WTC11 (cell line): ENCODE measurements at regions not wholly inside any gene's neighbourhood (a gene's known extent, or its start where the extent isn't known, plus 50 kb on each side); places are given as distances from the start of the nearest gene placed in this dataset.

Experiments used
- ATAC-seq: fragments of 200-7000 bp; cut with Tn5 transposase; 2 replicates; pipeline ENCODE4 v1.10.0; 2021; ENCODE audit warnings: mild to moderate bottlenecking, moderate library complexity
- CTCF ChIA-PET: fragments of 300-600 bp; sonication (Branson Sonifier 250); formaldehyde crosslinking; loops from one replicate; lab custom pipeline; 2021; ENCODE audit warnings: antibody characterized with exemption; lab: Charles Lee
- POLR2A ChIA-PET: fragments of 350-600 bp; sonication (Branson Sonifier 250); formaldehyde crosslinking; loops from one replicate; lab custom pipeline; 2021; ENCODE audit warnings: antibody characterized with exemption; lab: Charles Lee
- DNase-seq: peaks from one replicate; pipeline ENCODE4 v3.0.0; 2021; ENCODE audit warnings: low spot score
- H3K27ac Mint-ChIP-seq: 2 replicates; pipeline ENCODE4 v1.8.0; 2021; ENCODE audit warnings: mixed read lengths
- H3K27me3 Mint-ChIP-seq: 2 replicates; pipeline ENCODE4 v1.8.0; 2021; ENCODE audit warnings: low read depth, mild to moderate bottlenecking, moderate library complexity, mixed read lengths
- H3K36me3 Mint-ChIP-seq: 2 replicates; pipeline ENCODE4 v1.8.0; 2021; ENCODE audit warnings: mixed read lengths
- H3K4me1 Mint-ChIP-seq: 2 replicates; pipeline ENCODE4 v1.8.0; 2022; ENCODE audit warnings: mixed read lengths
- H3K4me3 Mint-ChIP-seq: 2 replicates; pipeline ENCODE4 v1.8.0; 2021; ENCODE audit warnings: mild to moderate bottlenecking, moderate library complexity, mixed read lengths
- H3K9me3 Mint-ChIP-seq: 2 replicates; pipeline ENCODE4 v1.8.0; 2021; ENCODE audit warnings: mixed read lengths
- ATF1 ChIP-seq: sonication (generic); formaldehyde crosslinking; IDR thresholded peaks from 2 replicates; pipeline ENCODE4 v1.8.1; 2023; ENCODE audit warnings: mild to moderate bottlenecking, moderate library complexity, missing genetic modification reagents
- ATF2 ChIP-seq: sonication (generic); formaldehyde crosslinking; IDR thresholded peaks from 2 replicates; pipeline ENCODE4 v1.8.1; 2022; ENCODE audit warnings: low read depth, missing genetic modification reagents, borderline replicate concordance
- CDX4 ChIP-seq: fragments of 250-450 bp; sonication (Bioruptor Pico); IDR thresholded peaks from 2 replicates; pipeline ENCODE4 v1.9.0; 2021; ENCODE audit warnings: moderate library complexity, mild to moderate bottlenecking, inconsistent platforms, borderline replicate concordance
- ELF4 ChIP-seq: sonication (generic); formaldehyde crosslinking; IDR thresholded peaks from 2 replicates; pipeline ENCODE4 v1.8.1; 2022; ENCODE audit warnings: low read depth, mild to moderate bottlenecking, moderate library complexity, missing genetic modification reagents
- EMX1 ChIP-seq: fragments of 250-450 bp; sonication (Bioruptor Pico); IDR thresholded peaks from 2 replicates; pipeline ENCODE4 v1.8.0; 2021; ENCODE audit warnings: mild to moderate bottlenecking
- ERG ChIP-seq: fragments of 250-450 bp; sonication (Bioruptor Pico); IDR thresholded peaks from 2 replicates; pipeline ENCODE4 v1.8.0; 2021; ENCODE audit warnings: mild to moderate bottlenecking
- JAZF1 ChIP-seq: fragments of 250-450 bp; sonication (Bioruptor Pico); IDR thresholded peaks from 2 replicates; pipeline ENCODE4 v1.9.0; 2021; ENCODE audit warnings: moderate library complexity, mild to moderate bottlenecking, inconsistent platforms
- JUN ChIP-seq: sonication (generic); formaldehyde crosslinking; IDR thresholded peaks from 2 replicates; pipeline ENCODE4 v1.8.0; 2023; ENCODE audit warnings: mild to moderate bottlenecking, missing genetic modification reagents
- KAT7 ChIP-seq: sonication (generic); formaldehyde crosslinking; IDR thresholded peaks from 2 replicates; pipeline ENCODE4 v1.8.1; 2023; ENCODE audit warnings: missing genetic modification reagents, mild to moderate bottlenecking, borderline replicate concordance
- MLX ChIP-seq: sonication (generic); formaldehyde crosslinking; IDR thresholded peaks from 2 replicates; pipeline ENCODE4 v1.8.1; 2023; ENCODE audit warnings: mild to moderate bottlenecking, missing genetic modification reagents, moderate library complexity
- MXD4 ChIP-seq: fragments of 250-450 bp; sonication (Bioruptor Pico); IDR thresholded peaks from 2 replicates; pipeline ENCODE4 v1.8.0; 2021; ENCODE audit warnings: mild to moderate bottlenecking, moderate library complexity, borderline replicate concordance
- MYBL2 ChIP-seq: sonication (generic); formaldehyde crosslinking; IDR thresholded peaks from 2 replicates; pipeline ENCODE4 v1.8.1; 2023; ENCODE audit warnings: mild to moderate bottlenecking, moderate library complexity, missing genetic modification reagents
- TEAD1 ChIP-seq: sonication (generic); formaldehyde crosslinking; IDR thresholded peaks from 2 replicates; pipeline ENCODE4 v1.8.0; 2022; ENCODE audit warnings: mild to moderate bottlenecking, missing genetic modification reagents
- TP53 ChIP-seq: sonication (generic); formaldehyde crosslinking; IDR thresholded peaks from 2 replicates; pipeline ENCODE4 v1.8.1; 2023; ENCODE audit warnings: mild to moderate bottlenecking, missing genetic modification reagents
- ZBTB43 ChIP-seq: sonication (generic); formaldehyde crosslinking; IDR thresholded peaks from 2 replicates; pipeline ENCODE4 v1.8.1; 2023; ENCODE audit warnings: mild to moderate bottlenecking, missing genetic modification reagents
- ZNF396 ChIP-seq: fragments of 250-450 bp; sonication (Bioruptor Pico); IDR thresholded peaks from 2 replicates; pipeline ENCODE4 v1.8.0; 2021; ENCODE audit warnings: mild to moderate bottlenecking, moderate library complexity, borderline replicate concordance
- ZNF423 ChIP-seq: fragments of 250-450 bp; sonication (Bioruptor Pico); IDR thresholded peaks from 2 replicates; pipeline ENCODE4 v2.1.2; 2022; ENCODE audit warnings: mild to moderate bottlenecking, moderate library complexity
- ZNF532 ChIP-seq: fragments of 250-450 bp; sonication (Bioruptor Pico); IDR thresholded peaks from 2 replicates; pipeline ENCODE4 v1.9.0; 2021; ENCODE audit warnings: mild to moderate bottlenecking, borderline replicate concordance
- TF ChIP-seq, protein P1 (sequence below): sonication (generic); formaldehyde crosslinking; conservative IDR thresholded peaks from 2 replicates; pipeline ENCODE4 v1.8.1; 2022; ENCODE audit warnings: mild to moderate bottlenecking, missing genetic modification reagents
- TF ChIP-seq, protein P2 (sequence below): sonication (generic); formaldehyde crosslinking; IDR thresholded peaks from 2 replicates; pipeline ENCODE4 v1.8.1; 2023; ENCODE audit warnings: mild to moderate bottlenecking, missing genetic modification reagents
- TF ChIP-seq, protein P3 (sequence below): sonication (generic); formaldehyde crosslinking; IDR thresholded peaks from 2 replicates; pipeline ENCODE4 v1.8.0; 2022; ENCODE audit warnings: missing genetic modification reagents

DNA sequence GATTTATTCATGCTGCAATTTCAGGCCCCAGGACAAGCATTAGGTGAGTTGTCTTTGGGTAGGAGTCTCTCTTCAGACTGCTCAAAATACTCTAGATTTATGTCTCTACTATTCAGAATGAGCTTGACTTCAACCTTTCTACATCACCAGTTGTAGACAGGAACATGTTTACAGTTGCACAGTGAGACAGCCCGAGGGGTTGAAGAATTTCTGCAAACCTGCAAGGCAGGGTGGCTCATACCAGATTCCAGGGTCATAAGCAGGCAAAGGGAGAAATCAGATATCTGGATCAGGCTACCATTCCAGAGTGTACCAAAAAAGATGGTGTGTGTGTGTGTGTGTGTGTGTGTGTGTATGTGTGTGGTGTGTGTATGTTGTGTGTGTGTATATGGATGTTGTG, 112.4 kb downstream of the SPP2 start:
- no peaks in the 10 kb centered on the region for H3K36me3 Mint-ChIP-seq
- ATAC-seq = no peak
- H3K27me3 Mint-ChIP-seq = no peaks in the 10 kb centered on the region
- H3K4me1 Mint-ChIP-seq = peaks cover 30% of the 10 kb centered on the region
- no peak overlapping the region for H3K27ac Mint-ChIP-seq
- H3K9me3 Mint-ChIP-seq = peaks cover 9% of the 10 kb centered on the region; the same call in 1 of the 2 replicates
- TF ChIP-seq ZNF423 (no peak), JAZF1 (CRISPR knock-in tag) (no peak), MYBL2 (CRISPR knock-in tag) (no peak), TP53 (no peak), ZBTB43 (CRISPR knock-in tag) (no peak), CDX4 (CRISPR knock-in tag) (no peak), TEAD1 (CRISPR knock-in tag) (no peak), ZNF532 (CRISPR knock-in tag) (no peak), ELF4 (no peak), MXD4 (no peak), ZNF396 (CRISPR knock-in tag) (no peak), JUN (CRISPR knock-in tag) (no peak)
- TF ChIP-seq, protein P1, sequence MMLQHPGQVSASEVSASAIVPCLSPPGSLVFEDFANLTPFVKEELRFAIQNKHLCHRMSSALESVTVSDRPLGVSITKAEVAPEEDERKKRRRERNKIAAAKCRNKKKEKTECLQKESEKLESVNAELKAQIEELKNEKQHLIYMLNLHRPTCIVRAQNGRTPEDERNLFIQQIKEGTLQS = no peak
- TF ChIP-seq, all 79 proteins: peak for 0
- H3K4me3 Mint-ChIP-seq = no peak overlapping the region
- DNase-seq = no peak
- CTCF ChIA-PET = no interaction called here
- POLR2A ChIA-PET = no interaction called here

GRCh38 chr2:234161932-234162331, 111.4 kb downstream of the SPP2 start:
- Mint-ChIP-seq H3K4me3 (no peak overlapping the region), H3K27ac (no peak overlapping the region), H3K36me3 (no peaks in the 10 kb centered on the region), H3K4me1 (peaks cover 30% of the 10 kb centered on the region), H3K9me3 (peaks cover 9% of the 10 kb centered on the region; the same call in 1 of the 2 replicates), H3K27me3 (no peaks in the 10 kb centered on the region)
- ChIA-PET CTCF (no interaction called here), POLR2A (no interaction called here)
- ATAC-seq (no peak), DNase-seq (no peak)
- no peak for TF ChIP-seq KAT7 (CRISPR knock-in tag)
- TF ChIP-seq, protein P2, sequence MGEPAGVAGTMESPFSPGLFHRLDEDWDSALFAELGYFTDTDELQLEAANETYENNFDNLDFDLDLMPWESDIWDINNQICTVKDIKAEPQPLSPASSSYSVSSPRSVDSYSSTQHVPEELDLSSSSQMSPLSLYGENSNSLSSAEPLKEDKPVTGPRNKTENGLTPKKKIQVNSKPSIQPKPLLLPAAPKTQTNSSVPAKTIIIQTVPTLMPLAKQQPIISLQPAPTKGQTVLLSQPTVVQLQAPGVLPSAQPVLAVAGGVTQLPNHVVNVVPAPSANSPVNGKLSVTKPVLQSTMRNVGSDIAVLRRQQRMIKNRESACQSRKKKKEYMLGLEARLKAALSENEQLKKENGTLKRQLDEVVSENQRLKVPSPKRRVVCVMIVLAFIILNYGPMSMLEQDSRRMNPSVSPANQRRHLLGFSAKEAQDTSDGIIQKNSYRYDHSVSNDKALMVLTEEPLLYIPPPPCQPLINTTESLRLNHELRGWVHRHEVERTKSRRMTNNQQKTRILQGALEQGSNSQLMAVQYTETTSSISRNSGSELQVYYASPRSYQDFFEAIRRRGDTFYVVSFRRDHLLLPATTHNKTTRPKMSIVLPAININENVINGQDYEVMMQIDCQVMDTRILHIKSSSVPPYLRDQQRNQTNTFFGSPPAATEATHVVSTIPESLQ (CRISPR knock-in tag) = no peak
- no peak for TF ChIP-seq ERG (CRISPR knock-in tag)
- no peak for TF ChIP-seq EMX1
- TF ChIP-seq ATF1 = no peak
- TF ChIP-seq MLX (CRISPR knock-in tag) = no peak
- no peak for TF ChIP-seq ATF2 (CRISPR knock-in tag)
- TF ChIP-seq, protein P3, sequence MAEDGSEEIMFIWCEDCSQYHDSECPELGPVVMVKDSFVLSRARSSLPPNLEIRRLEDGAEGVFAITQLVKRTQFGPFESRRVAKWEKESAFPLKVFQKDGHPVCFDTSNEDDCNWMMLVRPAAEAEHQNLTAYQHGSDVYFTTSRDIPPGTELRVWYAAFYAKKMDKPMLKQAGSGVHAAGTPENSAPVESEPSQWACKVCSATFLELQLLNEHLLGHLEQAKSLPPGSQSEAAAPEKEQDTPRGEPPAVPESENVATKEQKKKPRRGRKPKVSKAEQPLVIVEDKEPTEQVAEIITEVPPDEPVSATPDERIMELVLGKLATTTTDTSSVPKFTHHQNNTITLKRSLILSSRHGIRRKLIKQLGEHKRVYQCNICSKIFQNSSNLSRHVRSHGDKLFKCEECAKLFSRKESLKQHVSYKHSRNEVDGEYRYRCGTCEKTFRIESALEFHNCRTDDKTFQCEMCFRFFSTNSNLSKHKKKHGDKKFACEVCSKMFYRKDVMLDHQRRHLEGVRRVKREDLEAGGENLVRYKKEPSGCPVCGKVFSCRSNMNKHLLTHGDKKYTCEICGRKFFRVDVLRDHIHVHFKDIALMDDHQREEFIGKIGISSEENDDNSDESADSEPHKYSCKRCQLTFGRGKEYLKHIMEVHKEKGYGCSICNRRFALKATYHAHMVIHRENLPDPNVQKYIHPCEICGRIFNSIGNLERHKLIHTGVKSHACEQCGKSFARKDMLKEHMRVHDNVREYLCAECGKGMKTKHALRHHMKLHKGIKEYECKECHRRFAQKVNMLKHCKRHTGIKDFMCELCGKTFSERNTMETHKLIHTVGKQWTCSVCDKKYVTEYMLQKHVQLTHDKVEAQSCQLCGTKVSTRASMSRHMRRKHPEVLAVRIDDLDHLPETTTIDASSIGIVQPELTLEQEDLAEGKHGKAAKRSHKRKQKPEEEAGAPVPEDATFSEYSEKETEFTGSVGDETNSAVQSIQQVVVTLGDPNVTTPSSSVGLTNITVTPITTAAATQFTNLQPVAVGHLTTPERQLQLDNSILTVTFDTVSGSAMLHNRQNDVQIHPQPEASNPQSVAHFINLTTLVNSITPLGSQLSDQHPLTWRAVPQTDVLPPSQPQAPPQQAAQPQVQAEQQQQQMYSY = no peak
